Keratinocyte (primary cell): ENCODE measurements at regions not wholly inside any gene's neighbourhood (a gene's known extent, or its start where the extent isn't known, plus 50 kb on each side); places are given as distances from the start of the nearest gene placed in this dataset.

ENCODE experiments used
- DNase-seq: peaks from one replicate; pipeline ENCODE4 v3.0.0-alpha.2; 2011; ENCODE audit warnings: low read depth, missing footprints, low spot score
- FAIRE-seq: peaks from 2 replicates; lab custom pipeline; 2011; peaks lifted over from hg19 to GRCh38; lab: Jason Lieb, UNC
- H2AFZ ChIP-seq: 2 replicates; pipeline ENCODE4 v1.6.0; 2012; ENCODE audit warnings: low read length, control low read depth, inconsistent platforms; ENCODE audit not compliant: control insufficient read depth
- H3K27ac ChIP-seq: 2 replicates; pipeline ENCODE4 v1.5.1; 2011; ENCODE audit warnings: low read length; ENCODE audit not compliant: control insufficient read depth, insufficient read depth
- H3K27me3 ChIP-seq: 3 replicates; pipeline ENCODE4 v1.6.0; 2011; ENCODE audit warnings: low read length; ENCODE audit not compliant: control insufficient read depth, insufficient read depth; ENCODE audit errors: extremely low read depth
- H3K36me3 ChIP-seq, 2 experiments: 2 replicates in 1 of 2; 3 replicates in 1 of 2; pipeline ENCODE4 v1.5.1; 2011; ENCODE audit warnings: low read length in 2 of 2, mild to moderate bottlenecking in 1 of 2; ENCODE audit not compliant: control insufficient read depth in 2 of 2, insufficient read depth in 2 of 2; ENCODE audit errors: extremely low read depth in 1 of 2
- H3K4me1 ChIP-seq: 3 replicates; pipeline ENCODE4 v1.5.1; 2011; ENCODE audit warnings: low read length; ENCODE audit not compliant: control insufficient read depth, insufficient read depth; ENCODE audit errors: extremely low read depth
- H3K4me2 ChIP-seq: 3 replicates; pipeline ENCODE4 v1.6.0; 2011; ENCODE audit warnings: low read depth, low read length; ENCODE audit not compliant: control insufficient read depth, insufficient read depth; ENCODE audit errors: extremely low read depth
- H3K4me3 ChIP-seq, 3 experiments: fragments of 200-600 bp in 1 of 3; sonication (generic) in 1 of 3; 2 replicates in 2 of 3; 3 replicates in 1 of 3; pipeline ENCODE4 v1.5.1; 2011 to 2016; ENCODE audit warnings: low read length in 3 of 3, mild to moderate bottlenecking in 3 of 3, control low read depth in 2 of 3, inconsistent platforms in 1 of 3, low read depth in 1 of 3, mixed read lengths in 1 of 3, mixed run types in 1 of 3, moderate library complexity in 1 of 3; ENCODE audit not compliant: control insufficient read depth in 2 of 3, insufficient read depth in 2 of 3; ENCODE audit errors: extremely low read depth in 1 of 3
- H3K79me2 ChIP-seq: 2 replicates; pipeline ENCODE4 v1.6.0; 2012; ENCODE audit warnings: low read length; ENCODE audit not compliant: control insufficient read depth, insufficient read depth
- H3K9ac ChIP-seq: 3 replicates; pipeline ENCODE4 v1.6.0; 2011; ENCODE audit warnings: low read length; ENCODE audit not compliant: control insufficient read depth, insufficient read depth; ENCODE audit errors: extremely low read depth
- H3K9me1 ChIP-seq: 3 replicates; pipeline ENCODE4 v1.6.0; 2011; ENCODE audit warnings: low read length; ENCODE audit not compliant: control insufficient read depth, insufficient read depth; ENCODE audit errors: extremely low read depth
- H3K9me3 ChIP-seq: 2 replicates; pipeline ENCODE4 v1.5.1; 2012; ENCODE audit warnings: low read depth, low read length; ENCODE audit not compliant: control insufficient read depth
- H4K20me1 ChIP-seq: 3 replicates; pipeline ENCODE4 v1.6.0; 2011; ENCODE audit warnings: low read length; ENCODE audit not compliant: control insufficient read depth, insufficient read depth; ENCODE audit errors: extremely low read depth
- EZH2 ChIP-seq: IDR thresholded peaks from one replicate; pipeline ENCODE4 v1.6.1; 2012; ENCODE audit warnings: inconsistent platforms, mild to moderate bottlenecking, low read length, moderate library complexity
- dilution Hi-C: fragments of 300-500 bp; cut with MboI; formaldehyde crosslinking; loops from one replicate; pipeline ENCODE4 v1.7.0; 2020; ENCODE audit warnings: low sequenced_read_pairs; ENCODE audit not compliant: extremely low pct_ligation_motif_present
- TF ChIP-seq, protein P1 (sequence below), 3 experiments: IDR thresholded peaks in 1 of 3; conservative IDR thresholded peaks in 1 of 3; optimal IDR thresholded peaks in 1 of 3; 2 replicates in 2 of 3; 3 replicates in 1 of 3; pipeline versions ENCODE3 to v1.5.1; 2011; ENCODE audit warnings: low read length in 3 of 3, mild to moderate bottlenecking in 3 of 3, moderate library complexity in 2 of 3, control low read depth in 1 of 3, inconsistent platforms in 1 of 3; ENCODE audit not compliant: insufficient read depth in 2 of 3; ENCODE audit errors: extremely low read depth in 1 of 3

DNA sequence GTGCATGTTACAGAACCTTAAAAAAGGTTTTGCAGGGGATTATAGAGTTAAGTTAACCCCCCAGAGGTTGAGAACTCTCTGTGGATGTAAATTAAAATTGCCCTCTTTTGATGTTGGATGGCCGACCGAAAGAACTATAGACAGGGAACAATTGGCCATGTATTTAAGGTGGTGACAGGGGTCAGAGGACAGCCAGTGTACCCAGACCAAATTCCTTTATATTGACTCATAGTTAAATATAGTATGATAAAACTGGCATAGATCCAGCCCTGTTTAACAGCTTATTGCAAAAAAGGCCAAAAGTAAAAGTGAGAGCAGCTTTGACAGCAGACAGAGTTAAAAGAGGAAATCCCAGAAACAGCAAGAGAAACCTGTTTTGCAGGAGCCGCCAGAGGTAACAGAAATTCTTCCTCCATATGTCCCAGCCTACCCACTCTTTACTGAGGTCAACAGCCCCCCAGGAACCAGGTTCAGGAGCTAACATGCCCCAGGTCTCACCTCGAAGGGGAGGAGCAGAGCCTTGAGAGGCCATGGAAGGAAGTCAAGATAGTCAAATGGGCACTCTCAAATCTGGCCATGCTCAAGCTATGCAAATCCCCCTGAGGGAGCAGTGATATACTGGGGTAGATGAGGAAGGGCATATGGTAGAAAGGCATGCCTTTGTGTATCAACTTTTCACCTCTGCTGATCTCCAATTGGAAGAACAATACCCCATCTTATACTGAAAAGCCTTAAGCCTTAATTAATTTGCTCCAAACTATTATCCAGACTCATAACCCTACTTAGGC is 156.4 kb upstream of the COX7C start:
- Histone ChIP-seq H3K4me2 (no peak overlapping the region), H3K4me3 (no peak overlapping the region), H2AFZ (no peak overlapping the region), H3K9me1 (no peaks in the 10 kb centered on the region), H3K4me1 (no peaks in the 10 kb centered on the region), H3K9ac (no peak overlapping the region), H3K79me2 (no peaks in the 10 kb centered on the region), H3K27ac (no peak overlapping the region), H3K27me3 (no peaks in the 10 kb centered on the region), H3K9me3 (peaks cover 2% of the 10 kb centered on the region), H3K36me3 (no peaks in the 10 kb centered on the region), H4K20me1 (no peaks in the 10 kb centered on the region)
- DNase-seq (no peak), FAIRE-seq (no peak)
- dilution Hi-C loops, result no loop called here
- TF ChIP-seq, protein P1, sequence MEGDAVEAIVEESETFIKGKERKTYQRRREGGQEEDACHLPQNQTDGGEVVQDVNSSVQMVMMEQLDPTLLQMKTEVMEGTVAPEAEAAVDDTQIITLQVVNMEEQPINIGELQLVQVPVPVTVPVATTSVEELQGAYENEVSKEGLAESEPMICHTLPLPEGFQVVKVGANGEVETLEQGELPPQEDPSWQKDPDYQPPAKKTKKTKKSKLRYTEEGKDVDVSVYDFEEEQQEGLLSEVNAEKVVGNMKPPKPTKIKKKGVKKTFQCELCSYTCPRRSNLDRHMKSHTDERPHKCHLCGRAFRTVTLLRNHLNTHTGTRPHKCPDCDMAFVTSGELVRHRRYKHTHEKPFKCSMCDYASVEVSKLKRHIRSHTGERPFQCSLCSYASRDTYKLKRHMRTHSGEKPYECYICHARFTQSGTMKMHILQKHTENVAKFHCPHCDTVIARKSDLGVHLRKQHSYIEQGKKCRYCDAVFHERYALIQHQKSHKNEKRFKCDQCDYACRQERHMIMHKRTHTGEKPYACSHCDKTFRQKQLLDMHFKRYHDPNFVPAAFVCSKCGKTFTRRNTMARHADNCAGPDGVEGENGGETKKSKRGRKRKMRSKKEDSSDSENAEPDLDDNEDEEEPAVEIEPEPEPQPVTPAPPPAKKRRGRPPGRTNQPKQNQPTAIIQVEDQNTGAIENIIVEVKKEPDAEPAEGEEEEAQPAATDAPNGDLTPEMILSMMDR (optimal IDR thresholded peaks at IDR 0.05 in 1 of 3, IDR thresholded peaks at IDR 0.05 in 1 of 3, conservative IDR thresholded peaks at IDR 0.05 in 1 of 3; ENCODE audit: extremely low read depth in 1 of 3, insufficient read depth in 2 of 3, low read length in 3 of 3), result no peak
- TF ChIP-seq EZH2, result no peak

DNA sequence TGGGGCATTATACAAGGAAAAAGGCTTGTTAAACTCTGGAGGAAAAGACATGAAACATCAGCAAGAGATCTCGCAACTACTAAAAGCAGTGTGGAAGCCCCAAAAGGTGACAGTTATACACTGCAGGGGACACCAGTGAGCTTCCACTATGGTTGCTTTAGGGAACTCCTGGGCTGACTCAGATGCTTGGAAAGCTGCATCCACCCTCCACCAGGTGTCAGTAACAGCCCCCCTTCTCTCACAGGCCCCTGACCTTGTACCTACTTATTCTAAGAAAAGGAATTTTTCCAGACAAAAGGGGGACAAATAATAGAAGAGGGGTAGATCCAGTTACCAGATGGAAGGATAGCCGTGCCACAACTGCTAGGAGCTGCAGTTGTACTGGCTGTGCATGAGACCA is 154.4 kb upstream of the COX7C start:
- no peak overlapping the region for H3K9ac ChIP-seq
- no peaks in the 10 kb centered on the region for H3K79me2 ChIP-seq
- dilution Hi-C loops, result no loop called here
- H3K27ac ChIP-seq, result no peak overlapping the region
- no peaks in the 10 kb centered on the region for H3K4me1 ChIP-seq
- H3K36me3 ChIP-seq, result no peaks in the 10 kb centered on the region
- TF ChIP-seq, protein P1 (optimal IDR thresholded peaks at IDR 0.05 in 1 of 3, IDR thresholded peaks at IDR 0.05 in 1 of 3, conservative IDR thresholded peaks at IDR 0.05 in 1 of 3; ENCODE audit: extremely low read depth in 1 of 3, insufficient read depth in 2 of 3, low read length in 3 of 3), result no peak
- no peak for TF ChIP-seq EZH2
- H3K27me3 ChIP-seq, result no peaks in the 10 kb centered on the region
- no peak overlapping the region for H2AFZ ChIP-seq
- no peaks in the 10 kb centered on the region for H3K9me1 ChIP-seq
- no peak overlapping the region for H3K4me2 ChIP-seq
- no peaks in the 10 kb centered on the region for H4K20me1 ChIP-seq
- H3K9me3 ChIP-seq, result peaks cover 2% of the 10 kb centered on the region
- DNase-seq, result no peak
- H3K4me3 ChIP-seq, result no peak overlapping the region
- no peak for FAIRE-seq
